GM21390 (cell line): ENCODE measurements at regions not wholly inside any gene's neighbourhood (a gene's known extent, or its start where the extent isn't known, plus 50 kb on each side); places are given as distances from the start of the nearest gene placed in this dataset.
"Not testable (repeated sequence)": the region's sequence is repeated elsewhere in the genome, so short reads cannot be mapped to it uniquely, and the experiment has no call there.

Experiments
- ATAC-seq: cut with Tn5 transposase; IDR thresholded peaks from one replicate; pipeline ENCODE4 v1.9.1; 2021; ENCODE audit not compliant: unreplicated experiment

- ATAC-seq = no peak
Measured at GRCh38 chr1:105087506-105087905, 1337.8 kb downstream of the AMY1C start.

DNA sequence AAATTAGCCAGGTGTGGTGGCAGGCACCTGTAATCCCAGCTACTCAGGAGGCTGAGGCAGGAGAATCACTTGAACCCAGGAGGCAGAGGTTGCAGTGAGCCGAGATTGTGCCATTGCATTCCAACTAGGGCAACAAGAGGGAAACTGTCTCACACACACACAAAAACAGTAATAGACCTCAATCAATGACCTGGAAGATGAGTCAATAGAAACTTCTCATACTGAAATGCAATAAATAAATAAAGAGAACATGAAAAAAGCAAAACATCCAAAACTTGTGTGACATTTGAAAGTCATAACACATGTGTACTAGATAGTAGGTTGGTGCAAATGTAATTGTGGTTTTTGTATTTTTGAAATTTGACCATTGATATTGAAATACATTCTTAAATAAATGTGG is 1338.5 kb downstream of the AMY1C start:
- no peak for ATAC-seq

DNA sequence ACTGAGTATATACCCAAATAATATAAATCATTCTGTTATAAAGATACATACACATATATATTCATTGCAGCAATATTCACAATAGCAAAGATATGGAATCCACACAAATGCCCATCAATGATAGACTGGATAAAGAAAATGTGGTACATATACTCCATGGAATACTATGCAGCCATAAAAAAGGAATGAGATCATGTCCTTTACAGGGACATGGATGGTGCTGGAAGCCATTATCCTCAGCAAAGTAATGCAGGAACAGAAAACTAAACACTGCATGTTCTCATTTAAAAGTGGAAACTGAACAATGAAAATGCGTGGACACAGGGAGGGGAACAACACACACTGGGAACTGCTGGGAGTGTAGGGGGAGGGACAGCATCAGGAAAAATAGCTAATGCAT is 1344.2 kb downstream of the AMY1C start:
- not testable (repeated sequence) for ATAC-seq

DNA sequence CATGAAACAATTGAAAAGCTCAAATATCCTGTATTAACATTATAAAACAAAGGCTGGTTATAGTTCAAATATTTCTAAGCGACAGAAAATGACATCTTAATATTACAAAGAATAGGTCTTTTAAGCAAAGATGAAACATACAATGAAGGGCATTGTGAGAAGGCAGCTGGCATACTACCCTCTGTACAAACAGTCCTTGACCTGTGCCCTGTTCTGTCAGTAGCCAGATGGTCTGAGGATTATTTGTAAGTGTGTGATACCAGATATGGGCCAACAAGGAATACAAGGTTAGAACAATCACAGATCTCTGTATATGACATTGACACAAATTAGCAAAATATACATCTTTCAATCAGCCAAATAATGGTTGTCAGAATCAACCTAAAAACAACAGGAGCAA is 1350.4 kb downstream of the AMY1C start:
- no peak for ATAC-seq

- no peak for ATAC-seq
Measured at GRCh38 chr1:105101261-105101660, 1351.6 kb downstream of the AMY1C start.

GRCh38 chr1:105102371-105102770 is 1352.7 kb downstream of the AMY1C start:
- no peak for ATAC-seq

DNA sequence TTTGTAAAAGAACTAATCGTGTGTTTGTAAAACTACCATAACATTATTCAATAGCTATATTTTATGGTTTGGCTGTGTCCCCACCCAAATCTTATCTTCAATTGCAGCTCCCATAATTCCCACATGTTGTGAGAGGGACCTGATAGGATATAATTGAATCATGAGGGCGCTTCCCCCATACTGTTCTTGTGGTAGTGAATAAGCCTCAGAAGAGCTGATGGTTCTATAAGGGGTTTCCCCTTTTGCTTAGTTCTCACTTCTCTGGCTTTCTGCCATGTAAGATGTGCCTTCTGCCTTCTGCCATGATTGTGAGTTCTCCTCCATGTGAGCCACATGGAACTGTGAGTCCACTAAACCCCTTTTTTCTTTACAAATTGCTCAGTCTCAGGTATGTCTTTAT is 1372.3 kb downstream of the AMY1C start:
- ATAC-seq = no peak

- no peak for ATAC-seq
Measured at GRCh38 chr1:105137543-105138457, 1388.1 kb downstream of the AMY1C start.

DNA sequence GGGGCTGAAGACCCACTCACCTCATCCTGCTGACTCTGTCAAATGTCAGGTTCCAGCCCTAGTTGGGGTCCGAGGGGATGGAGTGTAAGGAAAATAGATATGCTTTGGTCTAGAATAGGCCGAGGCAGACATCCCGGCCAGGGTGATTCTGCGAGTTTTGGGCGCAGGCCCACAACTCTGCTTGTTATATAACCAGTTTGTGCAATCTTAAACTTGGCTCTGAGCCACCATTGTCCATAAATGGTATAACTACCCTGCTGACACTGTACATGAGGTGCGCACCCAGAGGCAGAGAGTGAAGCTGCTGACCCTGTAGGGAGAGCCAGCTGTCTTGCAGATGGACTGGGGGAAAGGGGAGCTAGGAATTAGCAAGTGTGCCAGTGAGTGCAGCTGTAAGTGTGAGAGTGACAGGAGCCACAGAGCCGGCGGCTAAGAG is 1388.8 kb downstream of the AMY1C start:
- ATAC-seq = no peak

DNA sequence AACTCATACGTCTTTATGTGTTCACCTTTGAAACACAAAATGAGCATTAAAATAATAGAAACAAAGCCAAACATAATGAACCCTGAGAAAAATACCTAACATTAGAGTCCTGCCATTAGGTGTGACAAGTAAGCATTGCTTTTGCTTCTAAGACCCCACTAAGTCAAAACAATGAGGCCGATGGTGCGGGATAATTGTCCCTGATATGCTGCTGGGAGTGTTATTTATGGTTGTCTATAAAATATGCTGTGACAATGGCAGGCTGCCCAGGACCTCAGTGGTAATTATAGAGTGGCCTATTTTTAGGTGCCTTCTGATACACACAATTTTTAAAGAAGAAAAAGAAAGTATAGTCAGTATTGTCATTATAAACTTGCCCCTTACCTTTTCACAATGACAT is 1423.1 kb downstream of the AMY1C start:
- no peak for ATAC-seq

DNA sequence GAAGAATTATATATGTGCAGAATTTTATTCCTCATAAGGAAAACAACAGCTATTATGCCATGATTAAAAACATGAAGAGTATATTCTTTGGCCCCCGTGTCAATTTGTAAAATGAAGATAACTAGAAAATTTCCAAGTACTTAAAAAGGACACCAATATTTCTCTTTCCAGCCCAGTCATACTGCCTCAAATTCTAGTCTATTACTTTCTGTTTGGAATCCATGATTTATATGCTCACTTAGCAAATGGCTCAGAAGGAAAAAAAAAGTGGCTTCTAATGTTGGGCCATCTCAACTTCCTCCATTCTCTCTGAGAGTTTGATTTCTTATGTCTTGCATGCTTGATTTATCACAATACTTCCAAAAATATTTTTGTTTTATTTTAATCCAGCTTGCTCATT is 1431.1 kb downstream of the AMY1C start:
- no peak for ATAC-seq

DNA sequence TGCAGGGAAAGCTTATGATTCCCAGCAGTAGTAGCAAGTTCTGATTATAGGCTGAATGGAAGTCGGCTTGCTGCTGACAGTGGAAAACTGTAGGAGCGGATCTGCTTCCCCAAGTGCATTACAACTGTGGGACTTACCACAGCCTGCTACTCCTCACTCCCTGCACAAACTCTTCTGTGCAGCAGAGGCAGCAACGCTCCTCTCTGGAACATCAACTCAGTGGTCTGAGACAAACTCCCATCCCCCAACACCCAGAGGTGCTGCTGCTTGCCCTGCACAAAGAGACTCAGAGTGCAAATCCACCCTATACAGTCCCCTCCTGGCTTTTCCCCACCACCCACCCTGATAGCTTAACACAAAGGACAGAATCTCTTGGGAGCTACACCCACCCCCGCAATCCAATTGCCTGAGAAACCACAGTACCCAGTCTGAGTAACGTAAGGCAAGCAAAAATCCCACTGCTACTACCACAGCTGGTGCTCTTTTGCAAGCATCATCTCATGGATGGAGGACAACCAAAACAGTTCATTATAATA is 1455.2 kb downstream of the AMY1C start:
- no peak for ATAC-seq

DNA sequence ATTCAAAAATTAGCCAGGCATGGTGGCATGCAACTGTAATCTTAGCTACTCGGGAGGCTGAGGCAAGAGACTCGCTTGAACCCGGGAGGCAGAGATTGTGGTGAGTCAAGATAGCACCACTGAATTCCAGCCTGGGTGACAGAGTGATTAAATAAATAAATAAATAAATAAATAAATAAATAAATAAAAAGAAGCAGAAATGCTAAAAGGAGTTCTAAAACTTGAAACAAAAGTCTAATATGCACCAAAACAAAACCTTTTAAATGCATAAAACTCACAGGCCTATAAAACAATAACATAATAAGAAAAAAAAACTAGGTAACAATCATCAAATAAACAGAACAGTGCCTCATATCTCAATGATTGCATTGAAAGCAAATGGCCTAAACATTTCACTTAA is 1458.9 kb downstream of the AMY1C start:
- no peak for ATAC-seq

GRCh38 chr1:105210747-105211146 is 1461.0 kb downstream of the AMY1C start:
- ATAC-seq = no peak

DNA sequence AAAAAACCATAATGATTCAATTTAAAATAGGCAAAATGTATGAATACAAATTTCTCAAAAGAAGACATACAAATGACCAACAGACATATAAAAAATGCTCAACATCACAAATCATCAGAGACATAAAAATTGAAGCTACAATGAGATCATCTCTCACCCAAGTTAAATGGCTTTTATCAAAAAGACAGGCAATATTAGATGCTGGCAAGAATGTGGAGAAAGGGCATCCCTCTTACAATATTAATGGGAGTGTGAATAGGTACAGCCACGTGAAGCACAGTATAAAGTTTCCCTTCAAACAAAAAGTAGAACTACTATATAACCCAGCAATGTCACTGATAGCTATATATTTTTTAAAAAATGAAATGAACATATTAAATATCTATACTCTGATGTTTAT is 1481.7 kb downstream of the AMY1C start:
- no peak for ATAC-seq

- no peak for ATAC-seq
Measured at GRCh38 chr1:105243411-105243810, 1493.7 kb downstream of the AMY1C start.

- ATAC-seq = no peak
Measured at GRCh38 chr1:105243969-105244368, 1494.3 kb downstream of the AMY1C start.

- ATAC-seq = no peak
Measured at GRCh38 chr1:105254906-105255305, 1505.2 kb downstream of the AMY1C start.

DNA sequence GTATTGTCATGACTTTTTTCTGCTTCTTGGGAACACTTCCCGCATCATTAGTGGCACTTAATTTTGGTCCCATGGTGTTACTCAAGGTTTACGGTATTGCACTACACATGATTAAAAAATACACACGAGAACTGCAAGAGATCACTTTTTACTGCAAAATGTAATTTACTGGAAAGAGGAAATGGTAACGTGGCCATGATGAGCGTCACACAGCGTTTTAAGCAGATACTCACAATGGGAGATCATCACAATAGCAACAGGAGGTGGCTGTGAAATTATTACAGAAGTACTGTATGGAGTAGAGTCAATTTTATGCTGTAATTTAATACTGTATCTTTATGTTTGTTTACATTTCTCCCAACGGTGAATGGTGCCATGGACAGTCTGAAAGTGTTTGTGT is 1510.3 kb downstream of the AMY1C start:
- ATAC-seq = no peak

DNA sequence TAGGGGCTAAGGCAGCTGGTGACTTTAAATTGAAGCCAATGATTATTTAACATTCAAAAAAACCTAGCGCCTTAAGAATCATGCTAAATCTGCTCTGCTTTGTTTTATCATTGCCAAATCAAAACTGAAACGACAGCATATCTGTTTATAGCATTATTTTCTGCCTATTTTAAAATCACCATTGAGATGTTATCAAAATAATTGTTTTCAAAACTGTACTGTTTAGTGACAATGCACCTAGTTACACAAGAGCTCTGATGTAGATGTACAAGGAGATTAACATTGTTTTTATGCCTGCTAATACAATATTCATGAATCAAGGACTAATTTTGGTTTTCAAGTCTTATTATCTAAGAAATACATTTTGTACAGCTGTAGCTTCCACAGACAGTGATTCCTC is 1521.3 kb downstream of the AMY1C start:
- ATAC-seq = no peak

DNA sequence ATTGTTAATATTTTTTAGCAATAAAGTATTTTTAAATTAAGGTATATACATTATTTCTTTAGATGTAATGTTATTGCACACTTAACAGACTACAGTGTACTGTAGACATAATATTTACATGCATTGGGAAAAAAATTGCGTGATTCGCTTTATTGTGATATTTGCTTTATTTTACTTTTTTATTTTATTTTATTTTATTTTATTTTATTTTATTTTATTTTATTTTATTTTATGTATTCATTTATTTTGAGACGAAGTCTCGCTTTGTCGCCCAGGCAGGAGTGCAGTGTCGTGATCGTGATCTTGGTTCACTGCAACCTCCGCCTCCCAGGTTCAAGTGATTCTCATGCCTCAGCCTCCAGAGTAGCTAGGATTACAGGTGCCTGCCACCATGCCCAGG is 1522.7 kb downstream of the AMY1C start:
- not testable (repeated sequence) for ATAC-seq

DNA sequence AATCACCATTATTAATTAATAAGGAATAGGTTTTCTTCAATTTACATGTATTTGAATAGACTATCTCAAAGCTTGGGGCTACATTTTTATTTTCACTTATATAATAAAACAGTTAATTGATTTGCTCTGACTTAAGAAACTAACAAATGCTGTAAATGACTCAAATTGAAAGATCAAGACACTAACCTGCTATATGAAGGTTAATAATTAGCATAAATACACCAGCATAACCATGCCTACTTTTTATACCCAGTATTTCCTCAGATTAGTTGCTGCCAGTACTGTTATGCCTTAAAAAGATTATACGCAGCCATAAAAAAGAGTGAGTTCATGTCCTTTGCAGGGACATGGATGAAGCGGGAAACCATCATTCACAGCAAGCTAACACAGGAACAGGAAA is 1545.1 kb downstream of the AMY1C start:
- no peak for ATAC-seq

- no peak for ATAC-seq
Measured at GRCh38 chr1:105310063-105310462, 1560.4 kb downstream of the AMY1C start.
